GM19395 (cell line): ENCODE measurements at regions not wholly inside any gene's neighbourhood (a gene's known extent, or its start where the extent isn't known, plus 50 kb on each side); places are given as distances from the start of the nearest gene placed in this dataset.

Source experiments
- ATAC-seq: cut with Tn5 transposase; IDR thresholded peaks from one replicate; pipeline ENCODE4 v1.9.1; 2021; ENCODE audit warnings: mild to moderate bottlenecking, moderate library complexity; ENCODE audit not compliant: unreplicated experiment

- ATAC-seq: no peak
Observed at GRCh38 chr3:118059096-118059495, 975.5 kb downstream of the IGSF11 start.

DNA sequence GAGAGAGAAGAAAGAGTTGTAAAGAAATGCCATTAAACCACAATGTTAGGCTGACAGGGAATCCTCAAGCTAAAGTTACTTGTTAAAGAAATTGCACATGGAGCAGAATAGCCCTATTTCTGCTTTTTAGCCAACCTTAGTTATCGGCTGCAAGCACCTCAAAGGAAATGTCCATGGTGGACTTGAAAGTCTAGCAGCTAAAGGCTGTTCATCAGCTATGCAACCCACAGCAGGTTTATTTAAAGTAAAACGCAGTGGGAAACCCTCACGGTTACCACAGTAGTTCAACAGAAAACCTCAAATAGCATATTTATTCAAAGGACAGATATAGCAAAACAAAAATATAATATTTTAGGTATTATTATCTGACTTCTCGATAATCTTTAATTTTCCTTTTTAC, 967.2 kb downstream of the IGSF11 start:
- ATAC-seq: no peak

- no peak for ATAC-seq
Observed at GRCh38 chr3:118075873-118076272, 958.8 kb downstream of the IGSF11 start.

GRCh38 chr3:118077332-118077731, 957.3 kb downstream of the IGSF11 start:
- no peak for ATAC-seq

GRCh38 chr3:118080889-118081288, 953.8 kb downstream of the IGSF11 start:
- no peak for ATAC-seq

DNA sequence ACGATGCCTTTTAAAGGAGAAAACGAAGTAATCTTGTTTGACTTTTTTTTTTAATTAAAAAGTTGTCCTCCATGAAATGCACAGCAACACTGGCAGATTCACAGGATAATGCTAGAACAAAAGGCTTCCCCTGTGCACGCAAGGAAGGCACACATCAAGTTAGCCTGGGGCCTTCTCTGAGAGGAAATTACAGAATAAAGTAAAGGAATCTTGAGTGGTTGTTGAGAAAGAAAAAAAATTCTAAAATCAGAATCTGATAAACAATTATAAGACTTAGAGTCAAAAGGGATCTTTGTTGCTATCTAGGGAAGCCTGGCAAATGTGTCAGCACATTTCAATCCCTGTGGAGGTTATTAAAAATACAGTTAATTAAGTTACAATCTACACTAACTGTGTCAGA, 946.0 kb downstream of the IGSF11 start:
- ATAC-seq: no peak

DNA sequence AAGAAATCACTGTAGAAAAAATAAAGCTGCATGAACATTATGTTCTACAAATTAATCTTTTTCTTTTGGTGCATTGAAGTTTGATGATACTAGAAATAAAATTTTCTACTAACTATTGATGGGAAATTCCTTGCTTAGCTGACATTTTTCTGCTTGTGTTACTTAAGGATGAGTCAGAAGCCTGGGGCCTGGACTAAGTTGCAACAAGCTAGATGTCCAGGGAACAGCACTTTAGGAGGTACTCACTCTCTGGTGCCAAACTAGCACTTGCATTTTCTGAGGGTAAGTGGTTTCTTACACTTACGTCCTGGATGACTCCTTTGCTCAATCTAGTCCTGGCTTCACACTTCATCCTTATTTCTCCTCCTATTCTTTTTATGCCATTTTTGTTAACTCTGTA, 945.1 kb downstream of the IGSF11 start:
- ATAC-seq: no peak

- ATAC-seq: no peak
Observed at GRCh38 chr3:118097226-118097625, 937.4 kb downstream of the IGSF11 start.

DNA sequence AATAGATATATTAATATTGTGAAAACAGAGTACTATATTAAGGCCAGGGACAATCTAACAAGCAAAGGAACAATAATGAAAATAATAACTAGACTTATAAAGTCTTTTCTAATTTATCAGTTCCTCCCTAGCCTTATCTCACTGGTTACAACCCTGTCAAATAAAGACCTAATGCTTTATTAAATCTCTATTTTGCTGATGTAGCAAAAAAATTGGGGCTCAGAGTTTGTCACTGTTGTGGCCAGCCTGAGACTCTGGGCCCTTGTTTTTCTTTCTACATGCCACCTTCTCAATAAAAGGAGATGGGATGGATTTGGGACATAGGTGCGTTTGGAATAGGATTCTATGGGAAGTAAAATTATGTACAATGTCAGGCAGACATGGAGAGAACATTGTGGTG, 937.0 kb downstream of the IGSF11 start:
- no peak for ATAC-seq

DNA sequence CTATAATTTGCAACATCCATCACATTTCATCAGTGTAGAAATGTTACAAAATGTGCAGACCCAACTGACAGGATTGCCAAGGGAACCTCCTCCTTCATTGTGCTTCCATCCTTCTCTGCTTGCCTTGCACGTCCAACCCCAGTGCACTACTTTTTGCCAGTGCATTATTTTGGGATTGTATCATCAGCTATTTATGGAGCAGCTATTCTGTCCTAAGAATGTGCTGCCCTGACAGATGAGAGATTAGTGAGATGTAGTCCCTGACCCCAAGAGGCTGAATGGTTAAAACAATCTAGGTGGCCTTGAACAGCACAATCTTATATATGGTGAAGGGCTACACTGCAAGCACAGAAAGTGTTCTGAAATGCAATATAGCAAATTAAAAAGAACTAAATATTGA, 935.8 kb downstream of the IGSF11 start:
- no peak for ATAC-seq

- no peak for ATAC-seq
Observed at GRCh38 chr3:118101891-118102290, 932.8 kb downstream of the IGSF11 start.

DNA sequence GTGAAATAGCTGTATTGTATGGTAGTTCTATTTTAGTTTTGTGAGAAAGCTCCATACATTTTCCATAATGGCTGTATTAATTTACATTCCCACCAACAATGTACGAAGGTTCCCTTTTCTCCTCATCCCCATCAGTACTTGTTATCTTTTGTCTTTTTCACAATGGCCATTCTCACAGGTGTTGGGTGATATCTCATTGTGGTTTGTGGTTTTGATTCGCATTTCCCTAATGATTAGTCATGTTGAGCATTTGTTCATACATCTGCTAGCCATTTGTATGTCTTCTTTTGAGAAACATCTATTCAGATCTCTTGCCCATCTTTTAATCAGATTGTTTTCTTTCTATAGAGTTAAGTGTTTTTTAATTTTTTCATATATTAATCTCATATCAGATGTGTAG, 931.9 kb downstream of the IGSF11 start:
- no peak for ATAC-seq

GRCh38 chr3:118108201-118108600, 926.4 kb downstream of the IGSF11 start:
- no peak for ATAC-seq

GRCh38 chr3:118108769-118109168, 925.9 kb downstream of the IGSF11 start:
- ATAC-seq: no peak

DNA sequence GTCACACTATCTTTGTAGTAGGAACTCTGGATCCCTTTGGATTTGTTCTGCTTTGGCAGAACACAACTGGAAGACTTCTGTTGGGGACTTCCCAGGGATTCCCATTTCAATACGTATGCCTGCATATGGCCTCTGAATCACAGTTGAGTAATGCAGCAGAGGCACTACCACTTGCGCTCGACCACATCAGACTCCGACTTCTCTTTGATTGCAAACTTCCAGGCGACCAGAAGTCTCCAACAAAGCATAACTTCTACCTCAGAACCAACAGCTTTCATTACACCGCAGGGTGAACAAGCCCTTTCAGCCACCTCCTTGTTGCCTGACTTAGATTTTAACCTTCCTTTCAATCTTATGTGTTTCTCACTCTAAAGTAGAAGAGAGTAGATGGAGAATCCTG, 924.4 kb downstream of the IGSF11 start:
- no peak for ATAC-seq

GRCh38 chr3:118116991-118117390, 917.7 kb downstream of the IGSF11 start:
- no peak for ATAC-seq

DNA sequence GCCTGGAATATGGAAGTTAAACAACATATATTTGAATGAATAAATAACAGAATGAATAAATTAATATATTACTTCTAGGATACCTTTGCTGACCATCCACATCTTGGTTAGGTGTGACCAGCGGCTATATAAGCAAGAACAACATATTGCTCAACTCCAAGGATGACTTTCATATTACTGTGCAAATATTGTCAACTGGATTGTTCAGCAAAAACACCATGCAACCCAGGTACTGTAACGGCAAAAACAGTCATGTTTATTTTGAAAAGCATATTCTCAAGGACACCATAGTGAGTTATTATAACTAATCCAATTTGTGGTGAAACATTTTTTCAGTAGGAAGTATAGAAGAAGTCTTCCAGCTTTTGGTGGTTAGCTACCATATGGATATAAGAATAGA, 907.9 kb downstream of the IGSF11 start:
- ATAC-seq: no peak

DNA sequence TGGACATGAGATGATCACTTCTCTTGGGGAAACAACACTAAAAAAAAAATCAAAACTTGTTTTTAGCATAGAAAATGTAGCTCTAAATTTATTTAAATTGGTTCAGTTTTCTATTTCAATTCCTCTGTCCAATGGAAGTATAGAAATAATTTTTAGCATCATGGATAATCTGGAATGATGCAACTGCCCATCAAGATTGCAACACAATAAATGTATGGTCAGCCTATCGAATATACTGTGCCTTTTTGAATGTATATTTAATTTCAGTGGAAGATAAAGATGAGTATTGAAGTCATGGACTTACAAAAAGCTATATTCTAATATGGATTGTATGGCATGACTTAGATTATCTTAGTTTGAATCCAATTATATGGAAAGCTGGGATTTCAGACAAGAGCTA, 906.7 kb downstream of the IGSF11 start:
- ATAC-seq: no peak

DNA sequence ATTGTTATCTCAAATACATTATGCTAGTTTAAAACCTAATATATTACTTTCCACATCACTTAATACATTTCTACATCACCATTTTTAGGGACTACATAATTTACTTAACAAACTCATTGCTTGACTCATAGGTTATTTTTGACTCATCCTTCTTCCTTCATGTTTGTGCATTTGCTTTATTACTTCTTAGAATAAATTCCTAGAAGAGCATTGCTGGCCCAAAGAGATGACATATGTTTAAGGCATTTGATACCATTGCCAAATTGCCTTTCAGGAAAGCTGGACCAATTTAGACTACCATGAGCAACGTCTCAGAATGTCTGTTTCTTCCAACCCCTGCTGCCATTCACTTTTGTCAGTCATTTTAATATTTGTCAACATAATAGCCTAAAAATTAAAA, 905.8 kb downstream of the IGSF11 start:
- no peak for ATAC-seq

- no peak for ATAC-seq
Observed at GRCh38 chr3:118137778-118138177, 896.9 kb downstream of the IGSF11 start.

- ATAC-seq: no peak
Observed at GRCh38 chr3:118144919-118145318, 889.7 kb downstream of the IGSF11 start.

DNA sequence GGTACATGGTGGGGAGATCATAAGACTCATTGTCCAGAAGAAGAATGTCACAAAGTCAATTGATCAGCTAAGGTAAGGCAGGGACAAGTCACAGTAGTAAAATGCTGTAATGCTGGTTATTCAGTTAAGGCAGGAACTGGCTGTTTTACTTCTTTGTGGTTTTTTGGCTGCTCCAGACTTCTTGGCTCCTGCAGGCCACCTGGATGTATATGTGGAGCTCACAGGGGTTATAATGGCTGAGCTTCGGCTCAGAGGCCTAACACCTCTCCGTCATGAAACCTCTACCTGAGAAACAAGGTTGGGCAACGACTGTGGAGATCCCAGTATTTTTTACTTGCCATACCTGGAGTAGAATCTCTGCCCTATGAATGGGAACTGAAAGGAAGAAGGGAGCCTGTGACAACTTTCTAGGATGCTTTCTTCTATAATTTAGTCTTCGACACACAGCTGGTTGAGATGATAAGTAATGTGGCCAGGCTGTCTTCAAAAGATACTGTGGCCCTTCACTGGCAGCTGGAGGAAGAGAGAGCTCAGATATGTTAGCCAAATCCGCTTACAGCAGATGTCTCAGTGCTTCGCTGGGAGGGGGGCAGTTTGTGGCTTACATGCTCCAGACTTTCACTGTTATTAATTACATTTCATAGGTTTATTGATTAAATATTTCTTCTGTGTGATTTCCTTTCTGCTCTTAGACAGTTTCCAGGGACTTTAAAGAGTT, 887.8 kb downstream of the IGSF11 start:
- ATAC-seq: no peak

GRCh38 chr3:118151164-118151563, 883.5 kb downstream of the IGSF11 start:
- no peak for ATAC-seq
